K562 (cell line): ENCODE measurements at regions not wholly inside any gene's neighbourhood (a gene's known extent, or its start where the extent isn't known, plus 50 kb on each side); places are given as distances from the start of the nearest gene placed in this dataset.

Experiments
- ATAC-seq: fragments of 200-7000 bp; cut with Tn5 transposase; 3 replicates; pipeline ENCODE4 v1.9.1; 2020; ENCODE audit warnings: moderate library complexity
- BruUV-seq: library from RNA; stranded (reverse); fragments of 400-500 nt; replicated peaks from 2 replicates; lab custom pipeline; 2021; lab: Mats Ljungman, UMichigan
- CTCF ChIA-PET: fragments of 300-600 bp; formaldehyde crosslinking; extraction: SDS; loops from one replicate; lab custom pipeline; 2021; ENCODE audit warnings: low intra/inter-chr PET ratio; lab: Yijun Ruan, JAX
- POLR2A ChIA-PET: fragments of 300-600, 350-650 bp; sonication (Branson Sonifier 250); formaldehyde crosslinking; extraction: SDS; loops from one replicate; lab custom pipeline; 2021; ENCODE audit warnings: antibody characterized with exemption, inconsistent platforms; lab: Yijun Ruan, JAX
- DNase-seq, 4 experiments: peaks; one replicate each; pipeline versions ENCODE4 v3.0.0 to v3.0.0-alpha.2; 2011 to 2018; ENCODE audit warnings: low spot score in 3 of 4, mixed read lengths in 3 of 4; ENCODE audit errors: extremely low read depth in 1 of 4
- FAIRE-seq: peaks from 2 replicates; lab custom pipeline; 2011; peaks lifted over from hg19 to GRCh38; lab: Jason Lieb, UNC
- H2AFZ ChIP-seq: 2 replicates; pipeline ENCODE4 v1.6.0; 2011; ENCODE audit warnings: low read depth, low read length, control low read depth, inconsistent platforms
- H3K27ac ChIP-seq: fragments of 200-600 bp; 3 replicates; pipeline ENCODE4 v1.8.0; 2011; ENCODE audit warnings: low read depth, mild to moderate bottlenecking, control low read depth, inconsistent platforms, low read length, moderate library complexity, mixed read lengths; ENCODE audit errors: extremely low read depth
- H3K27me3 ChIP-seq, 2 experiments: fragments of 300-600 bp in 1 of 2; 2 replicates in 1 of 2; 3 replicates in 1 of 2; pipeline versions ENCODE4 v1.6.0 to v1.8.0; 2011; ENCODE audit warnings: inconsistent platforms in 2 of 2, low read length in 2 of 2, mild to moderate bottlenecking in 1 of 2, mixed read lengths in 1 of 2, moderate library complexity in 1 of 2; ENCODE audit not compliant: control insufficient read depth in 2 of 2, insufficient read depth in 2 of 2
- H3K36me3 ChIP-seq: fragments of 300-600 bp; 3 replicates; pipeline ENCODE4 v1.8.0; 2011; ENCODE audit warnings: mild to moderate bottlenecking, low read length, inconsistent platforms; ENCODE audit not compliant: control insufficient read depth, insufficient read depth
- H3K4me1 ChIP-seq, 2 experiments: fragments of 200-600 bp in 1 of 2; replicated peaks in 1 of 2; 2 replicates in 1 of 2; 3 replicates in 1 of 2; pipeline versions ENCODE4 v1.5.1 to v1.8.0; 2011; ENCODE audit warnings: inconsistent platforms in 2 of 2, low read length in 2 of 2, mild to moderate bottlenecking in 1 of 2, mixed read lengths in 1 of 2, moderate library complexity in 1 of 2; ENCODE audit not compliant: control insufficient read depth in 2 of 2, insufficient read depth in 2 of 2
- H3K4me2 ChIP-seq: 2 replicates; pipeline ENCODE4 v1.6.1; 2011; ENCODE audit warnings: low read length, control low read depth, inconsistent platforms, mixed read lengths; ENCODE audit not compliant: insufficient read depth
- H3K4me3 ChIP-seq: fragments of 200-600 bp; sonication (generic), shearing (Covaris generic); 2 replicates; pipeline ENCODE4 v1.5.1; 2016; ENCODE audit warnings: control low read depth, inconsistent platforms
- H3K79me2 ChIP-seq: fragments of 200-600 bp; 3 replicates; pipeline ENCODE4 v1.8.0; 2011; ENCODE audit warnings: low read length, inconsistent platforms; ENCODE audit not compliant: control insufficient read depth, insufficient read depth
- H3K9ac ChIP-seq, 2 experiments: 2 replicates each; pipeline versions ENCODE4 v1.6.0 to v1.6.1; 2011; ENCODE audit warnings: low read depth in 2 of 2, low read length in 2 of 2, control low read depth in 1 of 2, inconsistent platforms in 1 of 2, mild to moderate bottlenecking in 1 of 2, mixed read lengths in 1 of 2; ENCODE audit not compliant: insufficient read depth in 1 of 2
- H3K9me1 ChIP-seq: one replicate; pipeline ENCODE4 v1.6.0; 2011; ENCODE audit warnings: inconsistent platforms, mild to moderate bottlenecking, low read length, moderate library complexity; ENCODE audit not compliant: control insufficient read depth, insufficient read depth
- H3K9me3 ChIP-seq: replicated peaks from 2 replicates; pipeline ENCODE4 v1.5.1; 2011; ENCODE audit warnings: low read depth, low read length, inconsistent platforms; ENCODE audit not compliant: control insufficient read depth, insufficient read depth
- H4K20me1 ChIP-seq: replicated peaks from 2 replicates; pipeline ENCODE4 v1.6.1; 2011; ENCODE audit warnings: low read length, inconsistent platforms, mixed read lengths; ENCODE audit not compliant: control insufficient read depth, insufficient read depth
- ESRRA ChIP-seq: fragments of 450-650 bp; IDR thresholded peaks from 2 replicates; pipeline ENCODE4 v1.6.1; 2014; ENCODE audit warnings: low read depth, mild to moderate bottlenecking, moderate library complexity, borderline replicate concordance
- L3MBTL2 ChIP-seq: fragments of 450-650 bp; IDR thresholded peaks from 2 replicates; pipeline ENCODE4 v1.6.1; 2016; ENCODE audit warnings: mild to moderate bottlenecking, moderate library complexity
- NBN ChIP-seq: fragments of 450-650 bp; IDR thresholded peaks from 2 replicates; pipeline ENCODE4 v1.6.1; 2016; ENCODE audit warnings: low read depth, mild to moderate bottlenecking
- NFATC3 ChIP-seq: fragments of 450-650 bp; IDR thresholded peaks from 2 replicates; pipeline ENCODE4 v1.6.1; 2017; ENCODE audit warnings: mild to moderate bottlenecking
- NR4A1 ChIP-seq, 2 experiments: fragments of 250-450 bp in 1 of 2; fragments of 450-650 bp in 1 of 2; sonication (Bioruptor Pico) in 1 of 2; IDR thresholded peaks; 2 replicates each; pipeline versions ENCODE4 v1.4.0 to v1.6.1; 2016 to 2020; ENCODE audit warnings: mild to moderate bottlenecking in 2 of 2, missing compliant biosample characterization in 1 of 2, missing genetic modification characterization in 1 of 2, moderate library complexity in 1 of 2
- SMARCC2 ChIP-seq: fragments of 450-650 bp; IDR thresholded peaks from 2 replicates; pipeline ENCODE4 v1.6.1; 2017; ENCODE audit warnings: antibody characterized with exemption, moderate library complexity, mild to moderate bottlenecking, low read depth
- TAL1 ChIP-seq: fragments of 450-650 bp; IDR thresholded peaks from 2 replicates; pipeline ENCODE4 v1.6.1; 2016; ENCODE audit warnings: mild to moderate bottlenecking
- ZBTB17 ChIP-seq: fragments of 450-650 bp; formaldehyde crosslinking; IDR thresholded peaks from 2 replicates; pipeline ENCODE4 v1.4.0; 2020; ENCODE audit warnings: mild to moderate bottlenecking
- ZFPM2 ChIP-seq: fragments of 250-450 bp; sonication (Bioruptor Pico); IDR thresholded peaks from 2 replicates; pipeline ENCODE4 v1.5.1; 2022; ENCODE audit warnings: mild to moderate bottlenecking
- ZNF212 ChIP-seq: fragments of 450-650 bp; formaldehyde crosslinking; IDR thresholded peaks from 2 replicates; pipeline ENCODE4 v1.4.0; 2020; ENCODE audit warnings: mild to moderate bottlenecking
- ZNF324 ChIP-seq: fragments of 250-450 bp; sonication (Bioruptor Pico); IDR thresholded peaks from 2 replicates; pipeline ENCODE4 v1.4.0; 2020; ENCODE audit warnings: mild to moderate bottlenecking
- ZNF507 ChIP-seq: conservative IDR thresholded peaks from 2 replicates; pipeline ENCODE4 v1.6.1; 2017; ENCODE audit warnings: missing genetic modification characterization, missing compliant biosample characterization
- ZNF561 ChIP-seq: fragments of 450-650 bp; formaldehyde crosslinking; conservative IDR thresholded peaks from 2 replicates; pipeline ENCODE4 v1.4.0; 2020; ENCODE audit warnings: mild to moderate bottlenecking, moderate library complexity
- ZNF592 ChIP-seq: fragments of 450-650 bp; IDR thresholded peaks from 2 replicates; pipeline ENCODE4 v1.6.1; 2017; ENCODE audit warnings: antibody characterized with exemption, mild to moderate bottlenecking
- WGBS: fragments of 100-300 bp; shearing (Covaris generic); methylation state at CpG from one replicate; pipeline ENCODE4 v1.1.6; 2016; ENCODE audit warnings: low coverage, mixed read lengths; ENCODE audit not compliant: insufficient coverage; ENCODE audit errors: missing lambda C conversion rate; 5-methylcytosine and 5-hydroxymethylcytosine counted together
- in situ Hi-C: fragments of 300-500 bp; cut with MboI; formaldehyde crosslinking; loops from 4 replicates; pipeline ENCODE4 v1.15.0; 2018; ENCODE audit warnings: inconsistent platforms, mixed read lengths
- intact Hi-C: fragments of 100-400 bp; cut with micrococcal nuclease; formaldehyde crosslinking; loops from 2 replicates; pipeline ENCODE4 v1.14.2; 2022

- no peak overlapping the region for H3K27ac ChIP-seq
- no TSS peak for BruUV-seq
- no peak overlapping the region for H3K4me3 ChIP-seq
- TF ChIP-seq ZFPM2 (no peak), ZBTB17 (CRISPR knock-in tag) (no peak), ZNF212 (CRISPR knock-in tag) (no peak), NR4A1 (CRISPR knock-in tag; IDR thresholded peaks at IDR 0.05) (no peak), NR4A1 (tag; IDR thresholded peaks at IDR 0.05) (no peak), ZNF507 (no peak), NBN (no peak), ZNF561 (CRISPR knock-in tag) (no peak), SMARCC2 (no peak), NFATC3 (no peak), ZNF324 (CRISPR knock-in tag) (no peak), ESRRA (no peak), TAL1 (no peak), L3MBTL2 (no peak), ZNF592 (no peak)
- TF ChIP-seq, all 486 proteins: peak for 0
- H3K36me3 ChIP-seq = no peaks in the 10 kb centered on the region
- no peaks in the 10 kb centered on the region for H3K4me1 ChIP-seq
- no peak overlapping the region for H3K9ac ChIP-seq
- H3K9me1 ChIP-seq = no peaks in the 10 kb centered on the region
- ATAC-seq = no peak
- no peak overlapping the region for H2AFZ ChIP-seq
- DNase-seq = no peak
- FAIRE-seq = no peak
- H3K27me3 ChIP-seq = peaks cover 8 to 51% of the 10 kb centered on the region in 2 experiments
- in situ Hi-C loops = no loop called here
- POLR2A ChIA-PET = interaction anchor here (0.7 kb wide), 1 partner anchor 9 kb away, joined by 3 read pairs; no protein-coding TSS in a partner anchor
- intact Hi-C loops = no loop called here
- 0% methylated on average over 9 of the region's 9 CpGs for WGBS
- H3K9me3 ChIP-seq = no peaks in the 10 kb centered on the region
- CTCF ChIA-PET = no interaction called here
- H3K4me2 ChIP-seq = no peak overlapping the region
- H3K79me2 ChIP-seq = no peaks in the 10 kb centered on the region
- no peaks in the 10 kb centered on the region; the same call in 1 of the 2 replicates for H4K20me1 ChIP-seq
Observed at GRCh38 chr5:173542964-173543363, 73.5 kb downstream of the BOD1 start.
